GM23338 (cell line): ENCODE measurements at regions not wholly inside any gene's neighbourhood (a gene's known extent, or its start where the extent isn't known, plus 50 kb on each side); places are given as distances from the start of the nearest gene placed in this dataset.

ENCODE experiments used
- CREB1 ChIP-seq: fragments of 250-450 bp; sonication (Bioruptor Pico); IDR thresholded peaks from 2 replicates; pipeline ENCODE4 v1.5.0; 2020; ENCODE audit warnings: low read depth, mild to moderate bottlenecking, moderate library complexity
- ETS1 ChIP-seq: IDR thresholded peaks from 2 replicates; pipeline ENCODE4 v1.6.1; 2016; ENCODE audit warnings: antibody characterized with exemption
- EZH2 ChIP-seq: fragments of 200-600 bp; sonication (generic); IDR thresholded peaks from one replicate; pipeline ENCODE4 v1.8.0; 2017; ENCODE audit warnings: antibody characterized with exemption, mild to moderate bottlenecking, low read depth; ENCODE audit not compliant: unreplicated experiment
- EZH2phosphoT487 ChIP-seq: fragments of 200-600 bp; sonication (generic); IDR thresholded peaks from one replicate; pipeline ENCODE4 v1.8.1; 2018; ENCODE audit warnings: antibody characterized with exemption; ENCODE audit not compliant: unreplicated experiment
- JUNB ChIP-seq: IDR thresholded peaks from one replicate; pipeline ENCODE4 v1.6.1; 2016; ENCODE audit warnings: antibody characterized with exemption; ENCODE audit not compliant: unreplicated experiment
- NANOG ChIP-seq: IDR thresholded peaks from 2 replicates; pipeline ENCODE4 v1.6.1; 2016; ENCODE audit warnings: antibody characterized with exemption, borderline replicate concordance
- POLR2AphosphoS5 ChIP-seq: IDR thresholded peaks from 2 replicates; pipeline ENCODE4 v1.6.1; 2016; ENCODE audit warnings: antibody characterized with exemption, low read depth
- STAT1 ChIP-seq: IDR thresholded peaks from one replicate; pipeline ENCODE4 v1.6.1; 2016; ENCODE audit warnings: antibody characterized with exemption; ENCODE audit not compliant: unreplicated experiment
- ZNF114 ChIP-seq: fragments of 250-450 bp; sonication (Bioruptor Pico); IDR thresholded peaks from 2 replicates; pipeline ENCODE4 v1.5.0; 2020; ENCODE audit warnings: mild to moderate bottlenecking, moderate library complexity
- ZNF331 ChIP-seq: fragments of 250-450 bp; sonication (Bioruptor Pico); IDR thresholded peaks from 2 replicates; pipeline ENCODE4 v1.5.0; 2020; ENCODE audit warnings: low read depth, mild to moderate bottlenecking, moderate library complexity
- ZNF462 ChIP-seq: fragments of 250-450 bp; sonication (Bioruptor Pico); IDR thresholded peaks from 2 replicates; pipeline ENCODE4 v1.5.0; 2020; ENCODE audit warnings: mild to moderate bottlenecking, moderate library complexity
- TF ChIP-seq, protein P1 (sequence below), 2 experiments: fragments of 200-600 bp in 1 of 2; sonication (generic) in 1 of 2; conservative IDR thresholded peaks; 2 replicates each; pipeline versions ENCODE4 v1.5.1 to v1.6.1; 2016 to 2017; ENCODE audit warnings: antibody characterized with exemption in 2 of 2, low read depth in 2 of 2, mild to moderate bottlenecking in 2 of 2, moderate library complexity in 1 of 2
- TF ChIP-seq, protein P2 (sequence below): IDR thresholded peaks from one replicate; pipeline ENCODE4 v1.6.1; 2018; ENCODE audit warnings: antibody characterized with exemption; ENCODE audit not compliant: unreplicated experiment

DNA sequence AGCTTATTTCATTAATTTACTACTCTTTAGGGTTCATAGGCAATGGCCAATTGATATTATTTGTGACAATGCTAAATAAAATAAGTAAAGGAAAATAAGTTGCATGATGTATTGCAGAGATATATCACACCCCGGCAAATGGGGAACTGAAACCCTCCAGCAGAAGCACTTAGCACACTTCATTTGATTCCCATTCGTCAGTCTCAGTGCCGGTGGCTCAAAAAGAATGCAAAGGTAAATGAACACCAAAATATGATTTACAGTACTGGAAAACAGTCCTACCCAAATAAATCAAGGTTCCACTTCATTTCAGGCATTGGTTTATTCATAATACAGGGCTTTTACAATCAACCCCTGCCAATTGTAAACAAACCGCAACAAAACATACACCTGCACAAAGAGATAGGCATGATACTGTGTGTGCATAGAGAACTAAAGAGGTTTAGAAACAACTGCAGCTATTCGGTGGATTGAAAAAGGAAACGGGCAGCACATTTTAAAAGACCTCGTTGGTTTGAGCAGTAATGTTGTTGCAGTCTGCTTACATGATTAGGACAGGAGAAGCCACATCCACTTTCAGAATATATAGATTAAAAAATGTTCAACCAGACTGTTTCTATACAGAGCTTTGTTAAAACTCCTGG lies 1019.2 kb downstream of the TTLL7 start:
- TF ChIP-seq POLR2AphosphoS5 = no peak
- no peak for TF ChIP-seq EZH2
- TF ChIP-seq, protein P1, sequence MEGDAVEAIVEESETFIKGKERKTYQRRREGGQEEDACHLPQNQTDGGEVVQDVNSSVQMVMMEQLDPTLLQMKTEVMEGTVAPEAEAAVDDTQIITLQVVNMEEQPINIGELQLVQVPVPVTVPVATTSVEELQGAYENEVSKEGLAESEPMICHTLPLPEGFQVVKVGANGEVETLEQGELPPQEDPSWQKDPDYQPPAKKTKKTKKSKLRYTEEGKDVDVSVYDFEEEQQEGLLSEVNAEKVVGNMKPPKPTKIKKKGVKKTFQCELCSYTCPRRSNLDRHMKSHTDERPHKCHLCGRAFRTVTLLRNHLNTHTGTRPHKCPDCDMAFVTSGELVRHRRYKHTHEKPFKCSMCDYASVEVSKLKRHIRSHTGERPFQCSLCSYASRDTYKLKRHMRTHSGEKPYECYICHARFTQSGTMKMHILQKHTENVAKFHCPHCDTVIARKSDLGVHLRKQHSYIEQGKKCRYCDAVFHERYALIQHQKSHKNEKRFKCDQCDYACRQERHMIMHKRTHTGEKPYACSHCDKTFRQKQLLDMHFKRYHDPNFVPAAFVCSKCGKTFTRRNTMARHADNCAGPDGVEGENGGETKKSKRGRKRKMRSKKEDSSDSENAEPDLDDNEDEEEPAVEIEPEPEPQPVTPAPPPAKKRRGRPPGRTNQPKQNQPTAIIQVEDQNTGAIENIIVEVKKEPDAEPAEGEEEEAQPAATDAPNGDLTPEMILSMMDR (conservative IDR thresholded peaks at IDR 0.05; ENCODE audit: low read depth in 2 of 2) = no peak
- no peak for TF ChIP-seq CREB1 (CRISPR knock-in tag)
- TF ChIP-seq EZH2phosphoT487 = no peak
- TF ChIP-seq, protein P2, sequence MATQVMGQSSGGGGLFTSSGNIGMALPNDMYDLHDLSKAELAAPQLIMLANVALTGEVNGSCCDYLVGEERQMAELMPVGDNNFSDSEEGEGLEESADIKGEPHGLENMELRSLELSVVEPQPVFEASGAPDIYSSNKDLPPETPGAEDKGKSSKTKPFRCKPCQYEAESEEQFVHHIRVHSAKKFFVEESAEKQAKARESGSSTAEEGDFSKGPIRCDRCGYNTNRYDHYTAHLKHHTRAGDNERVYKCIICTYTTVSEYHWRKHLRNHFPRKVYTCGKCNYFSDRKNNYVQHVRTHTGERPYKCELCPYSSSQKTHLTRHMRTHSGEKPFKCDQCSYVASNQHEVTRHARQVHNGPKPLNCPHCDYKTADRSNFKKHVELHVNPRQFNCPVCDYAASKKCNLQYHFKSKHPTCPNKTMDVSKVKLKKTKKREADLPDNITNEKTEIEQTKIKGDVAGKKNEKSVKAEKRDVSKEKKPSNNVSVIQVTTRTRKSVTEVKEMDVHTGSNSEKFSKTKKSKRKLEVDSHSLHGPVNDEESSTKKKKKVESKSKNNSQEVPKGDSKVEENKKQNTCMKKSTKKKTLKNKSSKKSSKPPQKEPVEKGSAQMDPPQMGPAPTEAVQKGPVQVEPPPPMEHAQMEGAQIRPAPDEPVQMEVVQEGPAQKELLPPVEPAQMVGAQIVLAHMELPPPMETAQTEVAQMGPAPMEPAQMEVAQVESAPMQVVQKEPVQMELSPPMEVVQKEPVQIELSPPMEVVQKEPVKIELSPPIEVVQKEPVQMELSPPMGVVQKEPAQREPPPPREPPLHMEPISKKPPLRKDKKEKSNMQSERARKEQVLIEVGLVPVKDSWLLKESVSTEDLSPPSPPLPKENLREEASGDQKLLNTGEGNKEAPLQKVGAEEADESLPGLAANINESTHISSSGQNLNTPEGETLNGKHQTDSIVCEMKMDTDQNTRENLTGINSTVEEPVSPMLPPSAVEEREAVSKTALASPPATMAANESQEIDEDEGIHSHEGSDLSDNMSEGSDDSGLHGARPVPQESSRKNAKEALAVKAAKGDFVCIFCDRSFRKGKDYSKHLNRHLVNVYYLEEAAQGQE = no peak
- no peak for TF ChIP-seq ZNF462 (CRISPR knock-in tag)
- TF ChIP-seq ETS1 = no peak
- no peak for TF ChIP-seq JUNB
- TF ChIP-seq NANOG = no peak
- TF ChIP-seq ZNF114 (CRISPR knock-in tag) = no peak
- no peak for TF ChIP-seq ZNF331
- TF ChIP-seq STAT1 = no peak
